Glomerular visceral epithelial cell (primary cell): ENCODE measurements at regions not wholly inside any gene's neighbourhood (a gene's known extent, or its start where the extent isn't known, plus 50 kb on each side); places are given as distances from the start of the nearest gene placed in this dataset.

Source experiments
- DNase-seq: peaks from one replicate; pipeline ENCODE4 v3.0.0-alpha.2; 2016; ENCODE audit errors: extremely low spot score

GRCh38 chr12:114981036-114981435 is 297.1 kb upstream of the TBX3 start:
- no peak for DNase-seq

- no peak for DNase-seq
Measured at GRCh38 chr12:114976959-114977358, 293.0 kb upstream of the TBX3 start.

- no peak for DNase-seq
Measured at GRCh38 chr12:114976372-114976771, 292.4 kb upstream of the TBX3 start.

- no peak for DNase-seq
Measured at GRCh38 chr12:114975640-114976310, 291.8 kb upstream of the TBX3 start.

GRCh38 chr12:114974826-114975639 is 291.1 kb upstream of the TBX3 start:
- no peak for DNase-seq

GRCh38 chr12:114974333-114974732 is 290.4 kb upstream of the TBX3 start:
- no peak for DNase-seq

GRCh38 chr12:114968727-114969126 is 284.8 kb upstream of the TBX3 start:
- DNase-seq, result no peak

GRCh38 chr12:114967151-114967550 is 283.2 kb upstream of the TBX3 start:
- no peak for DNase-seq

- DNase-seq, result no peak
Measured at GRCh38 chr12:114964841-114965240, 280.9 kb upstream of the TBX3 start.

GRCh38 chr12:114963846-114964245 is 279.9 kb upstream of the TBX3 start:
- no peak for DNase-seq

- no peak for DNase-seq
Measured at GRCh38 chr12:114961491-114961890, 277.5 kb upstream of the TBX3 start.

- DNase-seq, result no peak
Measured at GRCh38 chr12:114958538-114958937, 274.6 kb upstream of the TBX3 start.

- no peak for DNase-seq
Measured at GRCh38 chr12:114957225-114957624, 273.2 kb upstream of the TBX3 start.

GRCh38 chr12:114955414-114956014 is 271.5 kb upstream of the TBX3 start:
- DNase-seq, result no peak

- DNase-seq, result no peak
Measured at GRCh38 chr12:114954511-114955055, 270.6 kb upstream of the TBX3 start.

- no peak for DNase-seq
Measured at GRCh38 chr12:114952573-114953271, 268.7 kb upstream of the TBX3 start.

GRCh38 chr12:114949058-114949820 is 265.3 kb upstream of the TBX3 start:
- DNase-seq, result no peak

- no peak for DNase-seq
Measured at GRCh38 chr12:114945351-114945750, 261.4 kb upstream of the TBX3 start.

GRCh38 chr12:114944736-114945135 is 260.8 kb upstream of the TBX3 start:
- DNase-seq, result no peak

GRCh38 chr12:114943601-114944000 is 259.6 kb upstream of the TBX3 start:
- no peak for DNase-seq

GRCh38 chr12:114938487-114939210 is 254.7 kb upstream of the TBX3 start:
- no peak for DNase-seq
